HCT116 (cell line): ENCODE measurements at regions not wholly inside any gene's neighbourhood (a gene's known extent, or its start where the extent isn't known, plus 50 kb on each side); places are given as distances from the start of the nearest gene placed in this dataset.

Source experiments
- ATAC-seq: fragments of 200-7000 bp; cut with Tn5 transposase; 2 replicates; pipeline ENCODE4 v1.9.1; 2020; ENCODE audit warnings: mild to moderate bottlenecking, moderate library complexity
- BruUV-seq: library from RNA; stranded (reverse); fragments of 400-500 nt; replicated peaks from 2 replicates; lab custom pipeline; 2021; lab: Mats Ljungman, UMichigan
- CTCF ChIA-PET: fragments of 300-600 bp; sonication (Branson Sonifier 250); formaldehyde crosslinking; loops from one replicate; lab custom pipeline; 2021; ENCODE audit warnings: antibody characterized with exemption; lab: Charles Lee
- POLR2A ChIA-PET: fragments of 300-600, 350-600 bp; sonication (Branson Sonifier 250); formaldehyde crosslinking; loops from one replicate; lab custom pipeline; 2021; ENCODE audit warnings: antibody characterized with exemption; lab: Charles Lee
- RAD21 ChIA-PET, 2 experiments: fragments of 300-600 bp; sonication (Branson Sonifier 250); formaldehyde crosslinking; loops; one replicate each; lab custom pipeline; 2023; ENCODE audit warnings: low total read pairs in 2 of 2; ENCODE audit not compliant: uncharacterized antibody in 2 of 2, unreplicated experiment in 2 of 2, low non-redundant PET in 1 of 2; lab: Charles Lee
- DNase-seq: peaks from one replicate; pipeline ENCODE4 v3.0.0-alpha.2; 2010; ENCODE audit warnings: low read depth, low spot score
- H2AFZ ChIP-seq: fragments of 200-600 bp; shearing (Covaris generic), sonication (generic); 2 replicates; pipeline ENCODE4 v1.6.1; 2017; ENCODE audit warnings: low read depth, mixed run types, mixed read lengths, antibody characterized with exemption, low read length; ENCODE audit not compliant: poor library complexity, severe bottlenecking
- H3K27ac ChIP-seq: 2 replicates; pipeline ENCODE4 v1.5.1; 2012; ENCODE audit warnings: low read depth, low read length
- H3K27me3 ChIP-seq: fragments of 200-600 bp; sonication (generic); 2 replicates; pipeline ENCODE4 v1.6.1; 2016; ENCODE audit warnings: mixed run types, low read length, mixed read lengths; ENCODE audit not compliant: insufficient read depth
- H3K36me3 ChIP-seq, 2 experiments: fragments of 200-500 bp in 1 of 2; fragments of 200-600 bp in 1 of 2; sonication (Bioruptor generic) in 1 of 2; sonication (generic) in 1 of 2; 2 replicates each; pipeline versions ENCODE4 v1.5.1 to v1.6.1; 2014 to 2016; ENCODE audit warnings: low read length in 2 of 2, inconsistent platforms in 1 of 2, mixed read lengths in 1 of 2, mixed run types in 1 of 2; ENCODE audit not compliant: insufficient read depth in 2 of 2, control insufficient read depth in 1 of 2
- H3K4me1 ChIP-seq, 2 experiments: fragments of 200-600 bp in 1 of 2; sonication (generic) in 1 of 2; 2 replicates each; pipeline versions ENCODE4 v1.5.1 to v1.6.1; 2012 to 2017; ENCODE audit warnings: low read length in 2 of 2, inconsistent platforms in 1 of 2, mild to moderate bottlenecking in 1 of 2, mixed read lengths in 1 of 2, mixed run types in 1 of 2, moderate library complexity in 1 of 2; ENCODE audit not compliant: insufficient read depth in 2 of 2, control insufficient read depth in 1 of 2
- H3K4me2 ChIP-seq: fragments of 200-600 bp; sonication (generic); 2 replicates; pipeline ENCODE4 v1.6.1; 2017; ENCODE audit warnings: mixed run types, low read length, mixed read lengths
- H3K4me3 ChIP-seq, 2 experiments: fragments of 200-600 bp in 1 of 2; sonication (generic) in 1 of 2; replicated peaks in 1 of 2; 2 replicates each; pipeline ENCODE4 v1.5.1; 2011 to 2016; ENCODE audit warnings: low read length in 2 of 2, control low read depth in 1 of 2, low read depth in 1 of 2, mild to moderate bottlenecking in 1 of 2, mixed read lengths in 1 of 2, mixed run types in 1 of 2
- H3K79me2 ChIP-seq: fragments of 200-600 bp; sonication (generic); 2 replicates; pipeline ENCODE4 v1.6.1; 2017; ENCODE audit warnings: mild to moderate bottlenecking, mixed run types, low read length, moderate library complexity, mixed read lengths; ENCODE audit not compliant: insufficient read depth
- H3K9ac ChIP-seq: fragments of 200-600 bp; sonication (generic); 2 replicates; pipeline ENCODE4 v1.6.1; 2016; ENCODE audit warnings: low read length, mixed read lengths
- H3K9me2 ChIP-seq: fragments of 200-600 bp; sonication (generic), shearing (Covaris generic); 2 replicates; pipeline ENCODE4 v1.6.1; 2017; ENCODE audit warnings: mixed run types, mild to moderate bottlenecking, moderate library complexity; ENCODE audit not compliant: insufficient read depth
- H3K9me3 ChIP-seq, 2 experiments: fragments of 200-500 bp in 1 of 2; fragments of 200-600 bp in 1 of 2; sonication (Bioruptor generic) in 1 of 2; sonication (generic) in 1 of 2; 2 replicates each; pipeline ENCODE4 v1.6.1; 2014 to 2017; ENCODE audit warnings: low read length in 2 of 2, mixed read lengths in 2 of 2, inconsistent platforms in 1 of 2, low read depth in 1 of 2, mild to moderate bottlenecking in 1 of 2, mixed run types in 1 of 2, moderate library complexity in 1 of 2; ENCODE audit not compliant: control insufficient read depth in 1 of 2, insufficient read depth in 1 of 2
- H4K20me1 ChIP-seq: fragments of 200-600 bp; sonication (generic), shearing (Covaris generic); 2 replicates; pipeline ENCODE4 v1.6.1; 2017; ENCODE audit warnings: mixed run types, mild to moderate bottlenecking, moderate library complexity; ENCODE audit not compliant: insufficient read depth
- CEBPB ChIP-seq: IDR thresholded peaks from 2 replicates; pipeline ENCODE4 v1.6.1; 2012; ENCODE audit warnings: low read depth
- ELF1 ChIP-seq: IDR thresholded peaks from 2 replicates; pipeline ENCODE4 v1.6.1; 2012; ENCODE audit warnings: low read depth, borderline replicate concordance
- JUND ChIP-seq: IDR thresholded peaks from 2 replicates; pipeline ENCODE4 v1.6.1; 2012
- POLR2AphosphoS5 ChIP-seq: IDR thresholded peaks from 2 replicates; pipeline ENCODE4 v1.6.1; 2011; ENCODE audit warnings: mild to moderate bottlenecking, low read depth, low read length, moderate library complexity
- RAD21 ChIP-seq: IDR thresholded peaks from 2 replicates; pipeline ENCODE4 v1.6.1; 2012; ENCODE audit warnings: low read depth, mild to moderate bottlenecking
- SP1 ChIP-seq: IDR thresholded peaks from 2 replicates; pipeline ENCODE4 v1.6.1; 2012; ENCODE audit warnings: low read depth
- TCF7L2 ChIP-seq: IDR thresholded peaks from 2 replicates; pipeline ENCODE4 v1.7.0; 2011; ENCODE audit warnings: borderline replicate concordance, inconsistent platforms; ENCODE audit not compliant: insufficient read depth, insufficient read length; ENCODE audit errors: extremely low read depth
- intact Hi-C: fragments of 100-400 bp; cut with micrococcal nuclease; formaldehyde crosslinking; loops from 2 replicates; pipeline ENCODE4 v1.10.0; 2022
- TF ChIP-seq, protein P1 (sequence below): IDR thresholded peaks from 2 replicates; pipeline ENCODE4 v1.6.1; 2012
- TF ChIP-seq, protein P2 (sequence below): IDR thresholded peaks from 2 replicates; pipeline ENCODE4 v1.6.1; 2012
- TF ChIP-seq, protein P3 (sequence below), 3 experiments: fragments of 200-600 bp in 1 of 3; sonication (generic) in 1 of 3; IDR thresholded peaks in 2 of 3; conservative IDR thresholded peaks in 1 of 3; 2 replicates each; pipeline ENCODE4 v1.5.1; 2012 to 2017; ENCODE audit warnings: low read depth in 2 of 3, low read length in 2 of 3, antibody characterized with exemption in 1 of 3, borderline replicate concordance in 1 of 3, control low read depth in 1 of 3, mild to moderate bottlenecking in 1 of 3, mixed read lengths in 1 of 3, mixed run types in 1 of 3, moderate library complexity in 1 of 3; ENCODE audit not compliant: insufficient read depth in 1 of 3

DNA sequence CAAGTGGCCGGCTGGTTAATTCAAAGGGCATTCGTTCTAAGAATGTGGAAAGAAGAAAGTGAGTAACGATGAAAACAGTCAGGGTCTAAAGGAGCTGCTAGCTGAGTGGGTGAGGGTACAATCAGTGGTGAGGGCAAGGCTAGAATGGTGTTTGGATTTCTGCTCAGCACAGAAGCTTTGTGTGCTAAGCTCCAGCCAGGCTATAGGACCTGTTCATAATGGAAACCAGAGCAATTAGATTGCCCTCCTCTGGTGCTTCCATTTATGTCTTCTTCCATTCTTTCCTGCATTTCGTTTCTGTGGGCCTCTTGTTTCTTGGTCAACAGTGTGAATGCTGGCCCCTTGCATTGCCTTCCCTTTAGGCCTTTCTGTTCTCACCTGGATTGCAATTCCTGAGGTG is 572.9 kb upstream of the CHORDC1 start:
- ATAC-seq (no peak), DNase-seq (no peak)
- Histone ChIP-seq H3K4me3 (no peak overlapping the region), H3K36me3 (no peaks in the 10 kb centered on the region), H3K9me2 (no peaks in the 10 kb centered on the region), H3K4me2 (no peak overlapping the region), H3K27me3 (no peaks in the 10 kb centered on the region), H2AFZ (no peak overlapping the region), H3K4me1 (no peaks in the 10 kb centered on the region), H4K20me1 (no peaks in the 10 kb centered on the region), H3K9me3 (peaks cover 3 to 12% of the 10 kb centered on the region in 2 experiments; a peak in 2 of 4 replicates), H3K9ac (no peak overlapping the region), H3K27ac (no peak overlapping the region), H3K79me2 (no peaks in the 10 kb centered on the region)
- intact Hi-C loops = no loop called here
- ChIA-PET POLR2A (no interaction called here), RAD21 (no interaction called here), CTCF (no interaction called here)
- TF ChIP-seq POLR2AphosphoS5 = no peak
- no peak for TF ChIP-seq RAD21
- TF ChIP-seq SP1 = no peak
- TF ChIP-seq, protein P1, sequence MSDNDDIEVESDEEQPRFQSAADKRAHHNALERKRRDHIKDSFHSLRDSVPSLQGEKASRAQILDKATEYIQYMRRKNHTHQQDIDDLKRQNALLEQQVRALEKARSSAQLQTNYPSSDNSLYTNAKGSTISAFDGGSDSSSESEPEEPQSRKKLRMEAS = no peak
- no peak for TF ChIP-seq TCF7L2
- TF ChIP-seq, protein P2, sequence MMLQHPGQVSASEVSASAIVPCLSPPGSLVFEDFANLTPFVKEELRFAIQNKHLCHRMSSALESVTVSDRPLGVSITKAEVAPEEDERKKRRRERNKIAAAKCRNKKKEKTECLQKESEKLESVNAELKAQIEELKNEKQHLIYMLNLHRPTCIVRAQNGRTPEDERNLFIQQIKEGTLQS = no peak
- no peak for TF ChIP-seq JUND
- TF ChIP-seq CEBPB = no peak
- TF ChIP-seq, protein P3, sequence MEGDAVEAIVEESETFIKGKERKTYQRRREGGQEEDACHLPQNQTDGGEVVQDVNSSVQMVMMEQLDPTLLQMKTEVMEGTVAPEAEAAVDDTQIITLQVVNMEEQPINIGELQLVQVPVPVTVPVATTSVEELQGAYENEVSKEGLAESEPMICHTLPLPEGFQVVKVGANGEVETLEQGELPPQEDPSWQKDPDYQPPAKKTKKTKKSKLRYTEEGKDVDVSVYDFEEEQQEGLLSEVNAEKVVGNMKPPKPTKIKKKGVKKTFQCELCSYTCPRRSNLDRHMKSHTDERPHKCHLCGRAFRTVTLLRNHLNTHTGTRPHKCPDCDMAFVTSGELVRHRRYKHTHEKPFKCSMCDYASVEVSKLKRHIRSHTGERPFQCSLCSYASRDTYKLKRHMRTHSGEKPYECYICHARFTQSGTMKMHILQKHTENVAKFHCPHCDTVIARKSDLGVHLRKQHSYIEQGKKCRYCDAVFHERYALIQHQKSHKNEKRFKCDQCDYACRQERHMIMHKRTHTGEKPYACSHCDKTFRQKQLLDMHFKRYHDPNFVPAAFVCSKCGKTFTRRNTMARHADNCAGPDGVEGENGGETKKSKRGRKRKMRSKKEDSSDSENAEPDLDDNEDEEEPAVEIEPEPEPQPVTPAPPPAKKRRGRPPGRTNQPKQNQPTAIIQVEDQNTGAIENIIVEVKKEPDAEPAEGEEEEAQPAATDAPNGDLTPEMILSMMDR (IDR thresholded peaks at IDR 0.05 in 2 of 3, conservative IDR thresholded peaks at IDR 0.05 in 1 of 3; ENCODE audit: borderline replicate concordance in 1 of 3, insufficient read depth in 1 of 3, low read depth in 2 of 3, low read length in 2 of 3) = no peak
- no peak for TF ChIP-seq ELF1
- no TSS peak for BruUV-seq
